Immature natural killer cell (primary cell): ENCODE measurements at regions not wholly inside any gene's neighbourhood (a gene's known extent, or its start where the extent isn't known, plus 50 kb on each side); places are given as distances from the start of the nearest gene placed in this dataset.

Experiments
- DNase-seq, 3 donors: peaks; one replicate each; pipeline ENCODE4 v3.0.0; 2022; ENCODE audit warnings: mixed read lengths in 1 of 3
- H3K27ac Mint-ChIP-seq, 6 donors: one replicate each; pipeline ENCODE4 v1.8.0; 2020; ENCODE audit warnings: mixed read lengths in 6 of 6, mild to moderate bottlenecking in 5 of 6, inconsistent platforms in 4 of 6, moderate library complexity in 3 of 6
- H3K27me3 Mint-ChIP-seq, 3 donors: one replicate each; pipeline ENCODE4 v1.8.0; 2020 to 2021; ENCODE audit warnings: low read depth in 3 of 3, mild to moderate bottlenecking in 3 of 3, mixed read lengths in 3 of 3, moderate library complexity in 3 of 3, inconsistent platforms in 1 of 3
- H3K36me3 Mint-ChIP-seq, 3 donors: one replicate each; pipeline ENCODE4 v1.8.0; 2020; ENCODE audit warnings: mixed read lengths in 3 of 3, inconsistent platforms in 2 of 3, mild to moderate bottlenecking in 2 of 3
- H3K4me1 Mint-ChIP-seq, 2 donors: one replicate each; pipeline ENCODE4 v1.8.0; 2020; ENCODE audit warnings: inconsistent platforms in 2 of 2, mild to moderate bottlenecking in 2 of 2, mixed read lengths in 2 of 2, moderate library complexity in 1 of 2
- H3K4me3 Mint-ChIP-seq, 5 donors: one replicate each; pipeline ENCODE4 v1.8.0; 2020; ENCODE audit warnings: mild to moderate bottlenecking in 5 of 5, mixed read lengths in 5 of 5, inconsistent platforms in 3 of 5, moderate library complexity in 3 of 5
- H3K9me3 Mint-ChIP-seq, 6 donors: one replicate each; pipeline ENCODE4 v1.8.0; 2020; ENCODE audit warnings: mild to moderate bottlenecking in 6 of 6, mixed read lengths in 6 of 6, inconsistent platforms in 4 of 6, moderate library complexity in 3 of 6

- Mint-ChIP-seq H3K36me3 (peaks cover 0 to 4% (median 0%) of the 10 kb centered on the region in 3 donors), H3K4me1 (peaks cover 16 to 25% of the 10 kb centered on the region in 2 donors), H3K27ac (no peak overlapping the region), H3K9me3 (no peaks in the 10 kb centered on the region), H3K27me3 (peaks cover 2 to 6% (median 5%) of the 10 kb centered on the region in 3 donors), H3K4me3 (no peak overlapping the region)
- DNase-seq: no peak
Measured at GRCh38 chr13:30109471-30110135, 197.7 kb downstream of the KATNAL1 start.

GRCh38 chr13:30108913-30109237 is 198.5 kb downstream of the KATNAL1 start:
- H3K27me3 Mint-ChIP-seq: peaks cover 2 to 6% (median 5%) of the 10 kb centered on the region in 3 donors
- no peaks in the 10 kb centered on the region for H3K9me3 Mint-ChIP-seq
- H3K27ac Mint-ChIP-seq: no peak overlapping the region
- no peak for DNase-seq
- no peak overlapping the region for H3K4me3 Mint-ChIP-seq
- peaks cover 13 to 19% of the 10 kb centered on the region in 2 donors for H3K4me1 Mint-ChIP-seq
- peaks cover 0 to 4% (median 0%) of the 10 kb centered on the region in 3 donors for H3K36me3 Mint-ChIP-seq

DNA sequence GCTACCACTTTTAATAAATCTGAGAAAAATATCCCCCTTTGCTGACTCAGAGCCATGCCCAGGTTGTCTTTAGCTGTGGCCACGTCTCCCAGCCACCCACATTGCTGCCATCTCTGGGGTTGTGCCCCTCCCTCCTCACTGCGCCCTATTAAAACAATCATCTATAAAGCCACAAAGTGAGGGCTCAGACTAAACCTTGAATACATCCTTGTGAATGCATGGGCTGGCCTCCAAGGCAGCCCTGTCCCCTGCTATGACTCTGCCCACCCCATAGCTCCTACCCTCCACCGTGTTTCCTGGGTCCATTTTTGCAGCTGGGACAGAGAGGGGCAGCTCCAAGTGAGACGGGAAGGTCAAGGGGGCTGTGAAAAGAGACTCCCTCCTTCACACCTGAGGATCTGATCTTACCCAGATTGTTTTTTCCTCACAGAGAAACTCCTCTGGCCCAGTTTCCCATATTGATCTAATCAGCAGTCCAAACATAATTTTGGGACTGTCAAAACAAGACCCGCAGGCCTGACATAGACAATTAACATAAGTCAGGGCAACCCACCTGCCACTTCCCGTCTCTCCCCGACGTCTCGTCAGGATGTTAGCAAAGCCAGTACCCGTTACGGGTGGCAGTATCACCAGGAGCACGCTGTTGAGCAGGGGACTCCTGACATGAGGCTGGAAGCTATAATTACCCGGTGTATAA is 199.0 kb downstream of the KATNAL1 start:
- peaks cover 0 to 4% (median 0%) of the 10 kb centered on the region in 3 donors for H3K36me3 Mint-ChIP-seq
- H3K4me3 Mint-ChIP-seq: no peak overlapping the region
- H3K27me3 Mint-ChIP-seq: peaks cover 2 to 6% (median 5%) of the 10 kb centered on the region in 3 donors
- peaks cover 10 to 16% of the 10 kb centered on the region in 2 donors for H3K4me1 Mint-ChIP-seq
- no peak overlapping the region for H3K27ac Mint-ChIP-seq
- DNase-seq: no peak
- H3K9me3 Mint-ChIP-seq: no peaks in the 10 kb centered on the region

- Mint-ChIP-seq H3K9me3 (no peaks in the 10 kb centered on the region), H3K4me1 (peaks cover 3 to 8% of the 10 kb centered on the region in 2 donors), H3K27me3 (peaks cover 2 to 6% (median 5%) of the 10 kb centered on the region in 3 donors), H3K4me3 (no peak overlapping the region), H3K27ac (no peak overlapping the region), H3K36me3 (peaks cover 0 to 4% (median 0%) of the 10 kb centered on the region in 3 donors)
- DNase-seq: no peak
Measured at GRCh38 chr13:30107521-30108136, 199.7 kb downstream of the KATNAL1 start.

- H3K27me3 Mint-ChIP-seq: peaks cover 2 to 6% (median 5%) of the 10 kb centered on the region in 3 donors
- DNase-seq: no peak
- H3K4me1 Mint-ChIP-seq: peaks cover 0 to 7% of the 10 kb centered on the region in 2 donors
- H3K9me3 Mint-ChIP-seq: no peaks in the 10 kb centered on the region
- peaks cover 0 to 4% (median 0%) of the 10 kb centered on the region in 3 donors for H3K36me3 Mint-ChIP-seq
- no peak overlapping the region for H3K4me3 Mint-ChIP-seq
- no peak overlapping the region for H3K27ac Mint-ChIP-seq
Measured at GRCh38 chr13:30107121-30107520, 200.2 kb downstream of the KATNAL1 start.

GRCh38 chr13:30105381-30105780 is 202.0 kb downstream of the KATNAL1 start:
- Mint-ChIP-seq H3K27ac (no peak overlapping the region), H3K9me3 (no peaks in the 10 kb centered on the region), H3K27me3 (peaks cover 2 to 5% (median 3%) of the 10 kb centered on the region in 3 donors), H3K4me1 (no peaks in the 10 kb centered on the region), H3K4me3 (no peak overlapping the region), H3K36me3 (peaks cover 0 to 4% (median 0%) of the 10 kb centered on the region in 3 donors)
- no peak for DNase-seq

GRCh38 chr13:30103161-30103840 is 204.1 kb downstream of the KATNAL1 start:
- Mint-ChIP-seq H3K27ac (no peak overlapping the region), H3K9me3 (no peaks in the 10 kb centered on the region), H3K36me3 (peaks cover 0 to 4% (median 0%) of the 10 kb centered on the region in 3 donors), H3K4me1 (no peaks in the 10 kb centered on the region), H3K27me3 (peaks cover 0 to 5% (median 3%) of the 10 kb centered on the region in 3 donors), H3K4me3 (no peak overlapping the region)
- no peak for DNase-seq

- H3K9me3 Mint-ChIP-seq: no peaks in the 10 kb centered on the region
- peaks cover 0 to 5% (median 0%) of the 10 kb centered on the region in 3 donors for H3K27me3 Mint-ChIP-seq
- H3K27ac Mint-ChIP-seq: no peak overlapping the region
- H3K4me3 Mint-ChIP-seq: no peak overlapping the region
- H3K4me1 Mint-ChIP-seq: no peaks in the 10 kb centered on the region
- DNase-seq: no peak
- H3K36me3 Mint-ChIP-seq: peaks cover 0 to 4% (median 0%) of the 10 kb centered on the region in 3 donors
Measured at GRCh38 chr13:30100226-30100625, 207.1 kb downstream of the KATNAL1 start.

DNA sequence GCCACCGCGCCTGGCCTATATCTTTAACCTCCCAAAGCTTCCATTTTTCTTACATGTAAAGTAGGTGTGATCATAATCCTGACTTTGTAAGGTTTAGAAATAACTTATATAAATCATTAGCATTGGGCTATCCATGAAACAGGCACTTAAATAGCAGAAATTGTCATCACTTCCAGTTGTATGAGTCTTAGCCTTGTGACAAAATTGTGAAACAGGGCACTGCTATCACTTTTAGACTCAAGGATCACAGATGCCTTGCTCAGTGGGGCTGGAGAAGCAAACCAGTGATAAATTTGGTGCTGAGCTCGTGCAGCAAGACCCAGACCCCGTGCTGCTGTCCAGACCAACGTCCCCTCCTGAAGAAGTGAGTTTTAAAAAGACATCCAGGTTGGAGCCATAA is 209.7 kb downstream of the KATNAL1 start:
- Mint-ChIP-seq H3K4me3 (no peak overlapping the region), H3K27me3 (peaks cover 0 to 3% (median 0%) of the 10 kb centered on the region in 3 donors), H3K36me3 (no peaks in the 10 kb centered on the region), H3K9me3 (no peaks in the 10 kb centered on the region), H3K27ac (no peak overlapping the region), H3K4me1 (peaks cover 0 to under 1% of the 10 kb centered on the region in 2 donors)
- no peak for DNase-seq

DNA sequence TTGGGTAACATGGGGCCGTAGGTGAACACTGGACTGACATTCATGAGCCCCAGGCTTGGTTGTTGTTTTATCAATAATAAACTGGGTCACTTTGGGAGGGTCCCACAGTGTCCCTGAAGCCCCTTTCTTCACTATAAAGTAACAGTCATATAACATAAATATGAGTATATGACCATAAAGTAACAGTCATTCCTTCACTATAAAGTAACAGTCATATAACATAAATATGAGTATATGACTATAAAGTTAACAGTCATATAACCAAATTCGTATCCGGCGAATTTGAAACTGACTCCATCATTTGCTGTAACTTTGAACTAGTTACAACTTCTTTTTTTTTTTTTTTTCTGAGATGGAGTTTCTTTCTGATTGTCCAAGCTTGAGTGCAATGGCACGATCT is 210.3 kb downstream of the KATNAL1 start:
- Mint-ChIP-seq H3K4me3 (no peak overlapping the region), H3K4me1 (peaks cover 0 to 6% of the 10 kb centered on the region in 2 donors), H3K27me3 (peaks cover 0 to 3% (median 0%) of the 10 kb centered on the region in 3 donors), H3K9me3 (no peaks in the 10 kb centered on the region), H3K27ac (no peak overlapping the region), H3K36me3 (no peaks in the 10 kb centered on the region)
- no peak for DNase-seq

GRCh38 chr13:30094015-30094414 is 213.3 kb downstream of the KATNAL1 start:
- H3K36me3 Mint-ChIP-seq: no peaks in the 10 kb centered on the region
- H3K4me3 Mint-ChIP-seq: no peak overlapping the region
- no peak for DNase-seq
- H3K27me3 Mint-ChIP-seq: peaks cover 0 to 5% (median 0%) of the 10 kb centered on the region in 3 donors
- no peak overlapping the region for H3K27ac Mint-ChIP-seq
- H3K4me1 Mint-ChIP-seq: peaks cover 1 to 17% of the 10 kb centered on the region in 2 donors
- H3K9me3 Mint-ChIP-seq: no peaks in the 10 kb centered on the region

DNA sequence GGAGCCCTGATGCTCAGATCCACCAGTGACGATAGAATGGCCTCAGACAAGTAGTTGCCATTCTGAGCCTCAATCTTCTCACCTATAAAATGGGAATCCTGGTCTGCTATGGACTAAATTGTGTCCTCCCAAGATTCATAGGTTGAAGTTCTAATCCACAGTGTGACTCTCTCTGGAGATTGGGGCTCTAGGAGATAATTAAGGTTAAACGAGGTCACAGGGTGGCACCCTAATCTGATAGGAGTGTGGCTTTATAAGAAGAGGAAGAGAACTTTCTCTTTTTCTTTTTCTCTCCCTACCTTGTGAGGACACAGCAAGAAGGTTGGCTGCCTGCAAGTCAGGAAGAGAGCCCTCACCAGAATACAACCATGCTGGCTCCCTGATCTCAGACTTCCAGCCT is 214.1 kb downstream of the KATNAL1 start:
- no peak overlapping the region for H3K27ac Mint-ChIP-seq
- H3K4me3 Mint-ChIP-seq: no peak overlapping the region

GRCh38 chr13:30091691-30092090 is 215.7 kb downstream of the KATNAL1 start:
- DNase-seq: no peak
- Mint-ChIP-seq H3K4me3 (no peak overlapping the region), H3K4me1 (peaks cover 1 to 17% of the 10 kb centered on the region in 2 donors), H3K36me3 (peaks cover 0 to 3% (median 0%) of the 10 kb centered on the region in 3 donors), H3K27me3 (peaks cover 0 to 3% (median 0%) of the 10 kb centered on the region in 3 donors), H3K9me3 (no peaks in the 10 kb centered on the region), H3K27ac (no peak overlapping the region)

More for the DNA sequence above, 214.1 kb downstream of the KATNAL1 start:
- peaks cover 1 to 17% of the 10 kb centered on the region in 2 donors for H3K4me1 Mint-ChIP-seq
- DNase-seq: no peak
- peaks cover 0 to 3% (median 0%) of the 10 kb centered on the region in 3 donors for H3K27me3 Mint-ChIP-seq
- H3K9me3 Mint-ChIP-seq: no peaks in the 10 kb centered on the region
- no peaks in the 10 kb centered on the region for H3K36me3 Mint-ChIP-seq
